ENCODE measurements at regions not wholly inside any gene's neighbourhood (a gene's known extent, or its start where the extent isn't known, plus 50 kb on each side); places are given as distances from the start of the nearest gene placed in this dataset.

GRCh38 chr16:56032072-56032471 is 156.9 kb upstream of the CES5A start:
- TF ChIP-seq, protein P1, sequence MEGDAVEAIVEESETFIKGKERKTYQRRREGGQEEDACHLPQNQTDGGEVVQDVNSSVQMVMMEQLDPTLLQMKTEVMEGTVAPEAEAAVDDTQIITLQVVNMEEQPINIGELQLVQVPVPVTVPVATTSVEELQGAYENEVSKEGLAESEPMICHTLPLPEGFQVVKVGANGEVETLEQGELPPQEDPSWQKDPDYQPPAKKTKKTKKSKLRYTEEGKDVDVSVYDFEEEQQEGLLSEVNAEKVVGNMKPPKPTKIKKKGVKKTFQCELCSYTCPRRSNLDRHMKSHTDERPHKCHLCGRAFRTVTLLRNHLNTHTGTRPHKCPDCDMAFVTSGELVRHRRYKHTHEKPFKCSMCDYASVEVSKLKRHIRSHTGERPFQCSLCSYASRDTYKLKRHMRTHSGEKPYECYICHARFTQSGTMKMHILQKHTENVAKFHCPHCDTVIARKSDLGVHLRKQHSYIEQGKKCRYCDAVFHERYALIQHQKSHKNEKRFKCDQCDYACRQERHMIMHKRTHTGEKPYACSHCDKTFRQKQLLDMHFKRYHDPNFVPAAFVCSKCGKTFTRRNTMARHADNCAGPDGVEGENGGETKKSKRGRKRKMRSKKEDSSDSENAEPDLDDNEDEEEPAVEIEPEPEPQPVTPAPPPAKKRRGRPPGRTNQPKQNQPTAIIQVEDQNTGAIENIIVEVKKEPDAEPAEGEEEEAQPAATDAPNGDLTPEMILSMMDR (IDR thresholded peaks at IDR 0.05) = no peak
- no peak for DNase-seq
- Mint-ChIP-seq H3K4me1 (ENCODE audit: low read depth) (no peaks in the 10 kb centered on the region), H3K27me3 (ENCODE audit: insufficient read depth) (peaks cover 3% of the 10 kb centered on the region; the same call in 1 of the 2 replicates), H3K9me3 (peaks cover 16% of the 10 kb centered on the region), H3K4me3 (no peak overlapping the region), H3K27ac (no peak overlapping the region), H3K36me3 (ENCODE audit: low read depth) (no peaks in the 10 kb centered on the region)

DNA sequence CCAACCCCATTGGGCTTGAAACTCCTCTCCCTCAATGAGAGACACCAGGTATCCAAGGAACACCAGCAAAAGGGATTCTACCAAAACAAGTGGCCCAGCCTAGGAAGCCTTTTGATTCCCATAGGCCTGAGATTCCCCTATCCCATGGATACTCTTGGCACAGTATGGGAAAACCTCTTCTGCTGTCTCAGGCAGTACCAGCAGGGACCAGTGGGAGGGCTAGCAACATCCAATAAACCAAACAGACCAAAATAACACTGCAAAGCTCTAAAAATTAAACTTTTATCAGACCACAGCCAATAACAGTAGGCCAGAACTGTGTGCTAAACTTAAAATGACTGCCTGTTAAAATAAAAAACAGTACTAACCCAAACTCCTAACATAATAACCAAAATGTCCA is 153.9 kb upstream of the CES5A start:
- Mint-ChIP-seq H3K27me3 (ENCODE audit: insufficient read depth) (no peaks in the 10 kb centered on the region), H3K27ac (no peak overlapping the region), H3K9me3 (peaks cover 16% of the 10 kb centered on the region), H3K36me3 (ENCODE audit: low read depth) (no peaks in the 10 kb centered on the region), H3K4me3 (no peak overlapping the region), H3K4me1 (ENCODE audit: low read depth) (no peaks in the 10 kb centered on the region)
- TF ChIP-seq, protein P1 (IDR thresholded peaks at IDR 0.05) = no peak
- DNase-seq = no peak

DNA sequence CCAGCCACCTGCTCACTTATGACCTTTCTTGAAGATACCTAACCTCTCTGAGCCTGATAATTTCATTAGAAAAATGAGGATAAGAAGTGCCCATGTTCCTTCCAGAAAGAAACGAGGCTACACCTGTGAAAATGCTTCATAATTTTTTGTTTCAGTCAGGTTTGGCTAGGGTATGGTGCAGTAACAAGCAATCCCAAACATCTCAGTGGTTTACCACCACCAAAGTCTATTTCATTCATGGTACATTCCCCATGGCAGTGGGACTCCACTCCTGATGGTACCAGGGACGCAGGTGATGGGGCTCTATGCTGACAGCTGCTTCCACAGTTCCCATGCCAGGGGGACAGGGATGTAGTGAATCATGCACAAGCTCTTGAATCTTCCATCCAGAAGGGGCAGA is 147.6 kb upstream of the CES5A start:
- Mint-ChIP-seq H3K4me1 (ENCODE audit: low read depth) (no peaks in the 10 kb centered on the region), H3K4me3 (no peak overlapping the region), H3K27ac (no peak overlapping the region), H3K9me3 (peaks cover 10% of the 10 kb centered on the region; the same call in 1 of the 2 replicates), H3K27me3 (ENCODE audit: insufficient read depth) (no peaks in the 10 kb centered on the region), H3K36me3 (ENCODE audit: low read depth) (no peaks in the 10 kb centered on the region)
- TF ChIP-seq, protein P1 (IDR thresholded peaks at IDR 0.05) = no peak
- DNase-seq = no peak

GRCh38 chr16:56019274-56019673 is 144.1 kb upstream of the CES5A start:
- DNase-seq = no peak
- H3K27ac Mint-ChIP-seq = no peak overlapping the region
- H3K4me3 Mint-ChIP-seq = no peak overlapping the region
- TF ChIP-seq, protein P1 (IDR thresholded peaks at IDR 0.05) = no peak
- H3K9me3 Mint-ChIP-seq = peaks cover 24% of the 10 kb centered on the region
- no peaks in the 10 kb centered on the region for H3K36me3 Mint-ChIP-seq (ENCODE audit: low read depth)
- H3K27me3 Mint-ChIP-seq (ENCODE audit: insufficient read depth) = peaks cover 2% of the 10 kb centered on the region; the same call in 1 of the 2 replicates
- H3K4me1 Mint-ChIP-seq (ENCODE audit: low read depth) = no peaks in the 10 kb centered on the region

- no peak overlapping the region for H3K4me3 Mint-ChIP-seq
- DNase-seq = no peak
Measured at GRCh38 chr16:56013962-56014552, 138.9 kb upstream of the CES5A start.

More at GRCh38 chr16:56013962-56014552, 138.9 kb upstream of the CES5A start:
- no peaks in the 10 kb centered on the region for H3K4me1 Mint-ChIP-seq (ENCODE audit: low read depth)
- H3K27me3 Mint-ChIP-seq (ENCODE audit: insufficient read depth) = peaks cover 2% of the 10 kb centered on the region; the same call in 1 of the 2 replicates
- H3K9me3 Mint-ChIP-seq = peaks cover 40% of the 10 kb centered on the region
- no peaks in the 10 kb centered on the region for H3K36me3 Mint-ChIP-seq (ENCODE audit: low read depth)
- H3K27ac Mint-ChIP-seq = no peak overlapping the region
- TF ChIP-seq, protein P1 (IDR thresholded peaks at IDR 0.05) = no peak
